ENCODE measurements at regions not wholly inside any gene's neighbourhood (a gene's known extent, or its start where the extent isn't known, plus 50 kb on each side); places are given as distances from the start of the nearest gene placed in this dataset.

- H3K9me3 ChIP-seq (ENCODE audit: control insufficient read depth, insufficient read depth, low read depth, low read length) = no peaks in the 10 kb centered on the region
- BruUV-seq (replicated peaks) = no TSS peak
- in situ Hi-C loops (cut with HindIII; ENCODE audit: low pct_unique_long_range_greater_than_20kb, low sequenced_read_pairs) = no loop called here
- intact Hi-C loops (cut with micrococcal nuclease; ENCODE audit: unreplicated experiment) = no loop called here
- DNase-seq (ENCODE audit: low read depth, low spot score) = no peak
- no peak for TF ChIP-seq TCF7L2 (IDR thresholded peaks at IDR 0.05; ENCODE audit: low read depth, low read length)
- TF ChIP-seq SIN3A (IDR thresholded peaks at IDR 0.05; ENCODE audit: borderline replicate concordance, insufficient read depth, low read depth, low read length) = no peak
- no peak for TF ChIP-seq POLR2AphosphoS5 (IDR thresholded peaks at IDR 0.05; ENCODE audit: low read depth, low read length)
- no peak for TF ChIP-seq REST (IDR thresholded peaks at IDR 0.05; ENCODE audit: insufficient read depth in 1 of 2, low read depth in 2 of 2, low read length in 1 of 2)
- no peak for TF ChIP-seq CTCF (IDR thresholded peaks at IDR 0.05)
- ChIA-PET POLR2A (no interaction called here), CTCF (no interaction called here)
- H3K4me3 ChIP-seq (ENCODE audit: low read depth in 2 of 2, low read length in 2 of 2) = no peak overlapping the region
- H3K27ac ChIP-seq (ENCODE audit: low read length) = no peak overlapping the region
- H3K4me1 ChIP-seq (ENCODE audit: control insufficient read depth, insufficient read depth, low read length) = no peaks in the 10 kb centered on the region
- no peaks in the 10 kb centered on the region for H3K36me3 ChIP-seq (ENCODE audit: control insufficient read depth, insufficient read depth, low read length)
- ATAC-seq = no peak
- no peaks in the 10 kb centered on the region for H3K27me3 ChIP-seq (ENCODE audit: control insufficient read depth, insufficient read depth, low read length)
Measured at GRCh38 chr3:21028412-21028811, 722.6 kb downstream of the ZNF385D start.

GRCh38 chr3:21024563-21024962 is 726.4 kb downstream of the ZNF385D start:
- BruUV-seq (replicated peaks) = no TSS peak
- Histone ChIP-seq H3K4me1 (ENCODE audit: control insufficient read depth, insufficient read depth, low read length) (no peaks in the 10 kb centered on the region), H3K9me3 (ENCODE audit: control insufficient read depth, insufficient read depth, low read depth, low read length) (no peaks in the 10 kb centered on the region), H3K27me3 (ENCODE audit: control insufficient read depth, insufficient read depth, low read length) (no peaks in the 10 kb centered on the region), H3K36me3 (ENCODE audit: control insufficient read depth, insufficient read depth, low read length) (no peaks in the 10 kb centered on the region), H3K4me3 (ENCODE audit: low read depth in 2 of 2, low read length in 2 of 2) (no peak overlapping the region), H3K27ac (ENCODE audit: low read length) (no peak overlapping the region)
- no peak for TF ChIP-seq POLR2AphosphoS5 (IDR thresholded peaks at IDR 0.05; ENCODE audit: low read depth, low read length)
- in situ Hi-C loops (cut with HindIII; ENCODE audit: low pct_unique_long_range_greater_than_20kb, low sequenced_read_pairs) (no loop called here), intact Hi-C loops (cut with micrococcal nuclease; ENCODE audit: unreplicated experiment) (no loop called here)
- ATAC-seq (no peak), DNase-seq (ENCODE audit: low read depth, low spot score) (no peak)
- ChIA-PET CTCF (no interaction called here), POLR2A (no interaction called here)

GRCh38 chr3:21020681-21021080 is 730.3 kb downstream of the ZNF385D start:
- DNase-seq (ENCODE audit: low read depth, low spot score) = no peak
- intact Hi-C loops (cut with micrococcal nuclease; ENCODE audit: unreplicated experiment) (no loop called here), in situ Hi-C loops (cut with HindIII; ENCODE audit: low pct_unique_long_range_greater_than_20kb, low sequenced_read_pairs) (no loop called here)
- CTCF ChIA-PET = no interaction called here
- TF ChIP-seq CTCF (IDR thresholded peaks at IDR 0.05) (no peak), SIN3A (IDR thresholded peaks at IDR 0.05; ENCODE audit: borderline replicate concordance, insufficient read depth, low read depth, low read length) (no peak), TCF7L2 (IDR thresholded peaks at IDR 0.05; ENCODE audit: low read depth, low read length) (no peak), REST (IDR thresholded peaks at IDR 0.05; ENCODE audit: insufficient read depth in 1 of 2, low read depth in 2 of 2, low read length in 1 of 2) (no peak), POLR2AphosphoS5 (IDR thresholded peaks at IDR 0.05; ENCODE audit: low read depth, low read length) (no peak)
- H3K9me3 ChIP-seq (ENCODE audit: control insufficient read depth, insufficient read depth, low read depth, low read length) = no peaks in the 10 kb centered on the region
- H3K27ac ChIP-seq (ENCODE audit: low read length) = no peak overlapping the region
- no peaks in the 10 kb centered on the region for H3K27me3 ChIP-seq (ENCODE audit: control insufficient read depth, insufficient read depth, low read length)
- H3K36me3 ChIP-seq (ENCODE audit: control insufficient read depth, insufficient read depth, low read length) = no peaks in the 10 kb centered on the region
- ATAC-seq = no peak
- H3K4me1 ChIP-seq (ENCODE audit: control insufficient read depth, insufficient read depth, low read length) = no peaks in the 10 kb centered on the region
- no TSS peak for BruUV-seq (replicated peaks)
- POLR2A ChIA-PET = no interaction called here
- no peak overlapping the region for H3K4me3 ChIP-seq (ENCODE audit: low read depth in 2 of 2, low read length in 2 of 2)

Measured in Panc1 (cell line).